Transverse colon (tissue), 4 donors: ENCODE measurements at regions not wholly inside any gene's neighbourhood (a gene's known extent, or its start where the extent isn't known, plus 50 kb on each side); places are given as distances from the start of the nearest gene placed in this dataset.

Experiments
- DNase-seq: peaks from one replicate; pipeline ENCODE4 v3.0.0-alpha.2; 2019
- H3K27ac ChIP-seq, 4 donors: fragments of 200-600 bp; sonication (generic); 2 replicates each; pipeline ENCODE4 v1.5.1; 2016 to 2018; ENCODE audit warnings: inconsistent platforms in 4 of 4
- H3K27me3 ChIP-seq: fragments of 200-600 bp; sonication (generic); 2 replicates; pipeline ENCODE4 v1.5.1; 2017; ENCODE audit warnings: inconsistent platforms
- H3K36me3 ChIP-seq, 4 donors: fragments of 200-600 bp; sonication (generic); 2 replicates each; pipeline ENCODE4 v1.5.1; 2017 to 2019; ENCODE audit warnings: inconsistent platforms in 4 of 4
- H3K4me1 ChIP-seq, 4 donors: fragments of 200-600 bp; sonication (generic); 2 replicates each; pipeline ENCODE4 v1.5.1; 2017 to 2020; ENCODE audit warnings: inconsistent platforms in 4 of 4
- H3K4me3 ChIP-seq, 4 donors: fragments of 200-600 bp; sonication (generic); 1 replicate in 1 of 4; 2 replicates in 3 of 4; pipeline versions ENCODE4 v1.5.1 to v1.6.1; 2017 to 2019; ENCODE audit warnings: inconsistent platforms in 4 of 4
- H3K9me3 ChIP-seq, 2 donors: fragments of 200-600 bp; sonication (generic); 2 replicates each; pipeline ENCODE4 v1.5.1; 2017 to 2019; ENCODE audit warnings: inconsistent platforms in 2 of 2
- EP300 ChIP-seq: sonication (generic); formaldehyde crosslinking; IDR thresholded peaks from one replicate; pipeline ENCODE4 v1.6.1; 2017; ENCODE audit warnings: antibody characterized with exemption, low read depth
- POLR2A ChIP-seq: fragments of 450-650 bp; IDR thresholded peaks from one replicate; pipeline ENCODE4 v1.6.1; 2016; ENCODE audit warnings: antibody characterized with exemption, mild to moderate bottlenecking, moderate library complexity
- POLR2AphosphoS5 ChIP-seq, 3 donors: sonication (generic); formaldehyde crosslinking; IDR thresholded peaks; one replicate each; pipeline ENCODE4 v1.6.1; 2016; ENCODE audit warnings: antibody characterized with exemption in 3 of 3
- WGBS, 2 donors: methylation state at CpG; one replicate each; pipeline ENCODE4 v1.1.5; 2018; ENCODE audit warnings: low coverage in 1 of 2; 5-methylcytosine and 5-hydroxymethylcytosine counted together
- in situ Hi-C, 4 donors: fragments of 200-750 bp; cut with MboI; loops; one replicate each; pipeline versions ENCODE4 v1.15.0 to v1.15.1; 2017; ENCODE audit warnings: low sequenced_read_pairs in 3 of 4, low pct_ligation_motif_present in 1 of 4, low pct_unique_long_range_greater_than_20kb in 1 of 4
- intact Hi-C: fragments of 100-400 bp; cut with DNase I; formaldehyde crosslinking; loops from one replicate; pipeline ENCODE4 v1.15.1; 2023; ENCODE audit warnings: low total_unique reads
- TF ChIP-seq, protein P1 (sequence below), 5 experiments: fragments of 200-600 bp in 3 of 5; fragments of 450-650 bp in 2 of 5; sonication (generic) in 3 of 5; IDR thresholded peaks; 1 replicate in 2 of 5; 2 replicates in 3 of 5; pipeline ENCODE4 v1.5.1; 2016 to 2017; ENCODE audit warnings: antibody characterized with exemption in 5 of 5, inconsistent platforms in 3 of 5, mild to moderate bottlenecking in 2 of 5, moderate library complexity in 1 of 5

DNA sequence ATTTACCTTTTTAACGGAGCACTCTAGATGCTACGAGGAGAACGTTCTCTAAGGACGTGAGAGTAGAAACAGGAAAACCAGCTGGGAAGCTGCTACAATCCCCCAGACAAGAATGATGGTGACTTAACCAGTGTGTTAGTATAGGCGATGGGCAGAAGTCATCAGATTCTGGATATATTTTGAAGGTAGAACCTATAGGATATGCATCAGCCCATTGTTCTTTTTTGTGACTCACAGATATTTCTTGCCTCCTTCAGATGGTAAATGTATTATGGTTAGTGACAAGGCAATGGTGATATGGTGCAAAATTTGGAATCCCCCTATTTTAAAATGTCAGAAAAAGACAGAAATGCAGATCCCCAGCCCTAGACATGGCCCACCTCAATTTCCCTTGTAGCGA lies 258.2 kb downstream of the PHLDA1 start:
- Histone ChIP-seq H3K4me1 (no peaks in the 10 kb centered on the region), H3K9me3 (no peaks in the 10 kb centered on the region), H3K27me3 (no peaks in the 10 kb centered on the region), H3K36me3 (no peaks in the 10 kb centered on the region), H3K27ac (no peak overlapping the region), H3K4me3 (no peak overlapping the region)
- DNase-seq, result no peak
- WGBS, 2 donors, result 94 to 97% methylated on average over 5 to 6 of the region's 6 CpGs
- TF ChIP-seq POLR2AphosphoS5 (IDR thresholded peaks at IDR 0.05) (no peak), POLR2A (no peak), EP300 (no peak)
- TF ChIP-seq, protein P1, sequence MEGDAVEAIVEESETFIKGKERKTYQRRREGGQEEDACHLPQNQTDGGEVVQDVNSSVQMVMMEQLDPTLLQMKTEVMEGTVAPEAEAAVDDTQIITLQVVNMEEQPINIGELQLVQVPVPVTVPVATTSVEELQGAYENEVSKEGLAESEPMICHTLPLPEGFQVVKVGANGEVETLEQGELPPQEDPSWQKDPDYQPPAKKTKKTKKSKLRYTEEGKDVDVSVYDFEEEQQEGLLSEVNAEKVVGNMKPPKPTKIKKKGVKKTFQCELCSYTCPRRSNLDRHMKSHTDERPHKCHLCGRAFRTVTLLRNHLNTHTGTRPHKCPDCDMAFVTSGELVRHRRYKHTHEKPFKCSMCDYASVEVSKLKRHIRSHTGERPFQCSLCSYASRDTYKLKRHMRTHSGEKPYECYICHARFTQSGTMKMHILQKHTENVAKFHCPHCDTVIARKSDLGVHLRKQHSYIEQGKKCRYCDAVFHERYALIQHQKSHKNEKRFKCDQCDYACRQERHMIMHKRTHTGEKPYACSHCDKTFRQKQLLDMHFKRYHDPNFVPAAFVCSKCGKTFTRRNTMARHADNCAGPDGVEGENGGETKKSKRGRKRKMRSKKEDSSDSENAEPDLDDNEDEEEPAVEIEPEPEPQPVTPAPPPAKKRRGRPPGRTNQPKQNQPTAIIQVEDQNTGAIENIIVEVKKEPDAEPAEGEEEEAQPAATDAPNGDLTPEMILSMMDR (IDR thresholded peaks at IDR 0.05), result no peak
- intact Hi-C loops, result no loop called here
- in situ Hi-C loops, result no loop called here

DNA sequence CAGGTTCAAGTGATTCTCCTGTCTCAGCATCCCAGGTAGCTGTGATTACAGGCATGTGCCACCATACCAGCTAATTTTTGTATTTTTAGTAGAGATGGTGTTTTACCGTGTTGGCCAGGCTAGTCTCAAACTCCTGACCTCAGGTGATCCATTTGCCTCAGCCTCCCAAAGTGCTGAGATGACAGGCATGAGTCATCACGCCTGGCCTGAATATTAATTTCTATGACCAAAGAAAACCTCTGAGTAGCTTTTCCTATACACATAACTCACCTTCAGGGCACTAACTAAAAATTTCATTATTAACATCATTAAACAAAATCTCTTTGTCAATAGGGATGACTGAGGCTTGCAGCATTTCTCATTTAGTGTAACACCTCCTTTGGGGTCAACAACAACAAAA lies 259.6 kb upstream of the KRR1 start:
- no peak for TF ChIP-seq POLR2AphosphoS5 (IDR thresholded peaks at IDR 0.05)
- TF ChIP-seq, protein P1 (IDR thresholded peaks at IDR 0.05), result no peak
- TF ChIP-seq POLR2A, result no peak
- Histone ChIP-seq H3K9me3 (no peaks in the 10 kb centered on the region), H3K4me3 (no peak overlapping the region), H3K36me3 (no peaks in the 10 kb centered on the region), H3K27me3 (no peaks in the 10 kb centered on the region), H3K4me1 (no peaks in the 10 kb centered on the region), H3K27ac (no peak overlapping the region)
- in situ Hi-C loops (no loop called here), intact Hi-C loops (no loop called here)
- DNase-seq, result no peak
- 88% methylated on average over 2 of the region's 2 CpGs; no CpG with 5 or more reads in 1 of the 2 donors for WGBS, 2 donors

DNA sequence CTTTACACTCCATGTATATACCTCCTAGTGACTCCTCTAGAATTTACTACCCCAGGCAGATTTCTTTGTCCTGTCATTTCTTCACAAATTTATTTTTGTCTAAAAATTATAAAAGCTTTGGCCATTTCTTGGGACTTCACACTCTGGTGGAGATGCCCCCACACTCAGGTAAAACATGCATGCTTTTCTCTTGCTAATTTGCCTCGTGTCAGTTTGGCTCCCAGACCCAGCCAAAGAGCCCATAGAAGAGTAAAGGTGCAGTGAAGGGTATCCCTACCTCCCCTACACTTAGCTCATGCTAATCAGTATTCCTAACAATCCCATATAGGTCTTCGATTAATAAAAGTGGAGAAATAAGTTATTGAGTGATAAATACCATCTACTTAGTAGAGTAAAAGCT lies 256.5 kb upstream of the KRR1 start:
- 60 to 64% methylated on average over 2 of the region's 2 CpGs for WGBS, 2 donors
- in situ Hi-C loops, result no loop called here
- TF ChIP-seq EP300 (no peak), POLR2AphosphoS5 (IDR thresholded peaks at IDR 0.05) (no peak)
- TF ChIP-seq, protein P1 (IDR thresholded peaks at IDR 0.05), result no peak

DNA sequence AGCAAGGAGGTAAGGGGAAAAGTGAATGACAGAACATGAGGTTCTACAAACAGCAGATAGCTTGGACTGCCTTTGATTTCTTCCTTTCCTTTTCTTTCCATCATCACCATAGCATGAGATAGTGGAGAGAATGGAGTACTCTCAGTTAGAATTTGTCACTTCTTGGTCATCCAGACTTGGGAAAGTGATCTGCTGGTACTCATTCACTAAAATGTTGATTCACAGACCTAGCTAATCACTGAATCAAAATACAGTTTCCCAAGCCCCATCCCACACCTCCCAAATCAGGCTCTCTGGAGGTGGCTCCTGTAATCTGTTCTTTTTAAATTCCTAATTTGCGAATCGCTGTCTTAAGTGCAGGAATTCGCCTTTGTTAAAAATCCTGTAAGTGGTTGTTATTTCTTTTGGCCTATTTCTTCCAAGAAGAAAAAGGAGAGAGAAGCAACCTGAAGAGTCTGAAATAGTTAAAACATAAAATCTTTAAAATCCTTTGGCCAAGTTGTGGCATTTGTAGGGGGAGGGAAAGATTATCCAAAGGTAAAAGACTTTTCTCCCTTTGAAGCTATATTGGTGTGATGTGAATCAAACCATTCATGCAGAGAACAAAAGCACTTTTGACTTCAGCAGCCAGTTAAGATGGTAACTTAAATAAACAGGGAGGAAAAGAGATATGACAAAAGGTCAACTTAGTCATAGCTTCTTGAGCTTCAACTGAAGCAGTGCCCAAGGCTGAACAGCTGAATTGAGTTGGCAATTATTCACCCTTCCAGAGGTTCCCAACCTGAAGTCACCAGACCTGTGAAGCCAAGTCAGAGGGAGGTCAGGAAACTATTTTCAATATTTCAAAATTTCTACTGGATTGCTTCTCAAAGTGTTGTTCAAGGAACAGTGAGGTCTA lies 255.1 kb upstream of the KRR1 start:
- Histone ChIP-seq H3K4me1 (no peaks in the 10 kb centered on the region), H3K27ac (no peak overlapping the region), H3K9me3 (no peaks in the 10 kb centered on the region), H3K4me3 (no peak overlapping the region), H3K27me3 (no peaks in the 10 kb centered on the region), H3K36me3 (no peaks in the 10 kb centered on the region)
- 78 to 85% methylated on average over 3 of the region's 3 CpGs for WGBS, 2 donors
- intact Hi-C loops, result no loop called here
- no peak for DNase-seq
- TF ChIP-seq POLR2AphosphoS5 (IDR thresholded peaks at IDR 0.05) (no peak), EP300 (no peak), POLR2A (no peak)
- TF ChIP-seq, protein P1 (IDR thresholded peaks at IDR 0.05), result no peak
- in situ Hi-C loops, result no loop called here

More for the DNA sequence above, 256.5 kb upstream of the KRR1 start:
- intact Hi-C loops, result no loop called here
- Histone ChIP-seq H3K27ac (no peak overlapping the region), H3K9me3 (no peaks in the 10 kb centered on the region), H3K36me3 (no peaks in the 10 kb centered on the region), H3K4me3 (no peak overlapping the region), H3K27me3 (no peaks in the 10 kb centered on the region), H3K4me1 (no peaks in the 10 kb centered on the region)
- DNase-seq, result no peak
